Activated naive CD8-positive, alpha-beta T cell treated with anti-CD3 and anti-CD28 coated beads, Interleukin-2, amount 10 ng/mL, durations not matched to agents 7 days and 5 days (primary cell): ENCODE measurements at regions not wholly inside any gene's neighbourhood (a gene's known extent, or its start where the extent isn't known, plus 50 kb on each side); places are given as distances from the start of the nearest gene placed in this dataset.
"Not testable (repeated sequence)": the region's sequence is repeated elsewhere in the genome, so short reads cannot be mapped to it uniquely, and the experiment has no call there.

ENCODE experiments used
- ATAC-seq: fragments of 150-1000 bp; cut with Tn5 transposase; one replicate; pipeline ENCODE4 v1.10.0; 2021; ENCODE audit warnings: low read depth, moderate library complexity
- POLR2A ChIA-PET: fragments of 350-600 bp; sonication (Branson Sonifier 250); formaldehyde crosslinking; loops from one replicate; lab custom pipeline; 2021; ENCODE audit warnings: antibody characterized with exemption; lab: Charles Lee
- DNase-seq: peaks from one replicate; pipeline ENCODE4 v3.0.0; 2021
- H3K27ac Mint-ChIP-seq: one replicate; pipeline ENCODE4 v1.8.0; 2022; ENCODE audit warnings: mild to moderate bottlenecking, mixed read lengths
- H3K27me3 Mint-ChIP-seq: one replicate; pipeline ENCODE4 v1.8.0; 2022; ENCODE audit warnings: mild to moderate bottlenecking, moderate library complexity, mixed read lengths
- H3K36me3 Mint-ChIP-seq: one replicate; pipeline ENCODE4 v1.8.0; 2021; ENCODE audit warnings: mild to moderate bottlenecking, mixed read lengths
- H3K4me1 Mint-ChIP-seq: one replicate; pipeline ENCODE4 v1.8.0; 2021; ENCODE audit warnings: mixed read lengths
- H3K4me3 Mint-ChIP-seq: one replicate; pipeline ENCODE4 v1.8.0; 2022; ENCODE audit warnings: mild to moderate bottlenecking, moderate library complexity, mixed read lengths
- H3K9me3 Mint-ChIP-seq: one replicate; pipeline ENCODE4 v1.8.0; 2021; ENCODE audit warnings: mixed read lengths

DNA sequence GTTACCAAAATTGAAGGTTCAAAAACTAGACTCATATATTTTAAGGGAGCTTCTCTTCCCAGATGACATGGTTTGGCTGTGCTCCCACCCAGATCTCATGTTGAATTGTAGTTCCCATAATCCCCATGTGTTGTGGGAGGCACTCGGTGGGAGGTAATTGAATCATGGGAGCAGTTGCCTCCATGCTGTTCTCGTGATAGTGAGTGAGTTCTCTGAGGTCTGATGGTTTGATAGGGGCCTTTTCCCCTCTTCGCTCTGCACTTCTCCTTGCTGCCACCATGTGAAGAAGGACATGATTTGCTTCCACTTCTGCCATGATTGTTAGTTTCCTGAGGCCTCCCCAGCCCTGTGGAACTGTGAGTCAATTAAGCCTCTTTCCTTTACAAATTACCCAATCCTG, 140.1 kb downstream of the MAIP1 start:
- ATAC-seq (no peak), DNase-seq (no peak)
- no peaks in the 10 kb centered on the region for H3K9me3 Mint-ChIP-seq
- H3K36me3 Mint-ChIP-seq = no peaks in the 10 kb centered on the region
- H3K27ac Mint-ChIP-seq = no peak overlapping the region
- no peak overlapping the region for H3K4me3 Mint-ChIP-seq
- POLR2A ChIA-PET = no interaction called here
- H3K4me1 Mint-ChIP-seq = no peaks in the 10 kb centered on the region
- H3K27me3 Mint-ChIP-seq = peaks cover 16% of the 10 kb centered on the region

DNA sequence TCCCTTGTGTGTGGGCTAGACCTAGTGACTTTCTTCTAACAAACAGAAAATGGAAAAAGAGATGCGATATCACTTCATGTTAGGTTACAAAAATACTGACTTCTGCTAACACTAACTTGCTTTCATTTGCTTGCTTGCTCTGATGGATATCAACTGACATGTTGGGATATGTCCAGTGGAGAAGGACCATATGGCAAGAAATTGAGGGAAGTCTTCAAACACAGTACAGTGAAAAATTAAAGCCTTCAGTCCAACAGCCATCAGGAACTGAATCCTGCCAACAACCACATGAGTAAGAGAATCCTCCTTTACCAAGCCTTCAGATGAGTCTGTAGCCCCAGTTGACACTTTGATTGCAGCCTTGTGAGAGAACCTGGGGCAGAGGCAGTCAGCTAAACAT, 143.9 kb downstream of the MAIP1 start:
- Mint-ChIP-seq H3K27me3 (peaks cover 40% of the 10 kb centered on the region), H3K4me3 (no peak overlapping the region), H3K36me3 (no peaks in the 10 kb centered on the region), H3K27ac (no peak overlapping the region), H3K9me3 (no peaks in the 10 kb centered on the region), H3K4me1 (no peaks in the 10 kb centered on the region)
- POLR2A ChIA-PET = no interaction called here
- DNase-seq (no peak), ATAC-seq (no peak)

DNA sequence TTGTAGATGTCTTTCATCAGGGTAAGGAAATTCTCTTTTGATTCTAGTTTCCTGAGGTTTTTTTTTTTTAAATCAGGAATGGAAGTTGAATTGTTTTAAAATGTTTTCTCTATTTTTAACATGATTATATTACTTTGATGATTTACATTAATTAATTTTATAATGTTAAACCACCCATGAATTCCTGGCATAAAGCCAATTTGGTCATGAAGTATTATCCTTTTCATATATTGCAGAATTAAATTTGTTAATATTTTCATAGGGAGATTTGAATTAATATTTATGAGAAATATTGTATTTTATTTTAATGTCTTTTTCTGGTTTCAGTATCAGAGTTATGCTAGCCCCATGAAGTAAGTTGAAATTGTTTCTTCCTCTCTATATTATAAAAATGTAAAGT, 144.6 kb downstream of the MAIP1 start:
- no peaks in the 10 kb centered on the region for H3K9me3 Mint-ChIP-seq
- no peak overlapping the region for H3K4me3 Mint-ChIP-seq
- H3K27me3 Mint-ChIP-seq = peaks cover 40% of the 10 kb centered on the region
- no peak for DNase-seq
- H3K4me1 Mint-ChIP-seq = no peaks in the 10 kb centered on the region
- no peaks in the 10 kb centered on the region for H3K36me3 Mint-ChIP-seq
- H3K27ac Mint-ChIP-seq = no peak overlapping the region
- POLR2A ChIA-PET = no interaction called here
- no peak for ATAC-seq

DNA sequence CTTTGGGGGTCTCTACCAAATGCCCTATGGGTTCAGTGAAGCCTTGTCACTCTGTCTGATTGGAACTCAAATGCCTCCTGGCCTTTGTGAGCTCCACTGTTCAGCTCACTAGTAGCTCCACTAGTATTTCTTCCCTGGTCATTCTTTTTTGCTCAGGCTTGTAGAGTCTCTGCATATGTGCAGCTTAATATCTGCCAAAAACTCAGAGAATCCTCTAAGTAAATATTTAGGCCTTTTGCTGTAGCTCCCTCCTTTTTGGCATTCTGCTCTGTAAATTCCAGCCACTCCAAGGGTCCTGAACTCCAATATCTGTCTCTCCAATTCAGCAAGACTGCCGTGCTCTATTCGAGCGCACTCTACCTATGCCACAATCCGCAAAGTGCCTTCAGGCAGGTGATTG, 146.5 kb downstream of the MAIP1 start:
- Mint-ChIP-seq H3K4me1 (no peaks in the 10 kb centered on the region), H3K9me3 (no peaks in the 10 kb centered on the region), H3K27ac (no peak overlapping the region), H3K36me3 (no peaks in the 10 kb centered on the region), H3K4me3 (no peak overlapping the region), H3K27me3 (peaks cover 49% of the 10 kb centered on the region)
- POLR2A ChIA-PET = no interaction called here
- DNase-seq = no peak
- no peak for ATAC-seq

DNA sequence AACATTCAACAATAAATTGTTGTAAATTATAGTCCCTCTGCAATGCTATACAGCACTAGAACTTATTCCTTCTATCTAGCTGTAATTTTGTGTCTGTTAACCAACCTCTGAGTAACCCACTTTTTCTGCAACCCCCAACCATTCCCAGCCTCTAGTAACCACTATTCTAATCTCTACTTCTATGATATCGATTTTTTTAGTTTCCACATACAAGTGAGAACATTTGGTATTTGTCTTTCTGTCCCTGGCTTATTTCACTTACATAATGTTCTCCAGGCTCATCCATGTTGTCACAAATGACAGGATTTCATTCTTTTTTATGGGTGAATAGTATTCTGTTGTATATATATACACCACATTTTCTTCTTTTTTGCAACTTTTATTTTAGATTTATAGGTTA, 147.6 kb downstream of the MAIP1 start:
- no peaks in the 10 kb centered on the region for H3K9me3 Mint-ChIP-seq
- no peak overlapping the region for H3K4me3 Mint-ChIP-seq
- ATAC-seq = no peak
- H3K27me3 Mint-ChIP-seq = peaks cover 46% of the 10 kb centered on the region
- H3K36me3 Mint-ChIP-seq = no peaks in the 10 kb centered on the region
- no peaks in the 10 kb centered on the region for H3K4me1 Mint-ChIP-seq
- DNase-seq = no peak
- no peak overlapping the region for H3K27ac Mint-ChIP-seq
- POLR2A ChIA-PET = no interaction called here

DNA sequence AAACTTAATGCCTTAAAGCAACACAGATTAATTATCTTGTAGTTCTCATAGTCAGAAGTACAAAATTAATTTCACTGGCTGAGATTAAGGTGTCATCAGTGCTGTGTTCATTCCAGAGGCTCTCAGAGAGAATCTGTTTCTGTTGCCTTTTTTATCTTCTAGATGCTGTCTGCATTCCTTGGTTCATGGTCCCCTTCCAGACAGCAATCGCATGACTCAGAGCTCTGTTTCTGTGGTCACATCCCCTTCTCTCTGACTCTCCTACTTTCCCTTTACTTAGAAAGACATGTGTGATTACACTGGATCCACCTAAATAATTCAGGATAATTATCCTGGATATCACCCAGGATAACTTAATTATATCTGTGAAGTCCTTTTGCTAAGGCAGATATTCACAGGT, 148.6 kb downstream of the MAIP1 start:
- no peaks in the 10 kb centered on the region for H3K9me3 Mint-ChIP-seq

DNA sequence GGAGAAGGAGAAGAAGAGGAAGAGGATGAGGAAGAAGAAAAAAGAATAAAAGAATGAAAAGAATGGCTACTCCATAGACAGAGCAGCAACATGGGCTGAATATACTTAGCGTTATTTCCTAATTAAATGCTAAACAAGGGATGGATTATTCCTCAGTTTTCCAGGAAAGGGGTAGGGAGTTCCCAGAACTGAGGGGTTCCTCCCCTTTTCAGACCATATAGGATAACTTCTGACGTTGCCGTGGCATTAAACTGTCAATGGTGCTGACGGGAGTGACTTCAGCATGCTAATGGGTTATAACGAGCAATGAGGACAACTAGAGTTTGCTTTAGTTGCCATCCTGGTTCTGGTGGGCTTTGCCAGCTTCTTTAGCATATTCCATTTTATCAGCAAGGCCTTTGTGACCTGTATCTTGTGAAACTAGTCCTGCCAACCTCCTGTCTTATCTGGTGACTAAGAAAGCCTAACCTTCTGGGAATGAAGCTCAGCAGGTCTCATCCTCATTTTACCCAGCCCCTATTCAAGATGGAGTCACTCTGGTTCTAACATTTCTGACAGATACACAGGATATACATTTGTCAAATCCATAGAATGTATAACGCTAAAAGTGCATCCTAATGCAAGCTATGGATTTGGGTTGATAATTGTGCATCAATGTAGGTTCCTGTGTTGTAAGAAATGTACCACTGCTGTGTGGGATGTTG, 152.3 kb downstream of the MAIP1 start:
- ATAC-seq (no peak), DNase-seq (no peak)
- POLR2A ChIA-PET = no interaction called here
- Mint-ChIP-seq H3K4me1 (no peaks in the 10 kb centered on the region), H3K27ac (no peak overlapping the region), H3K9me3 (no peaks in the 10 kb centered on the region), H3K27me3 (peaks cover 38% of the 10 kb centered on the region), H3K4me3 (no peak overlapping the region), H3K36me3 (no peaks in the 10 kb centered on the region)

More for the DNA sequence above, 148.6 kb downstream of the MAIP1 start:
- Mint-ChIP-seq H3K36me3 (no peaks in the 10 kb centered on the region), H3K4me1 (no peaks in the 10 kb centered on the region), H3K27me3 (peaks cover 46% of the 10 kb centered on the region), H3K4me3 (no peak overlapping the region), H3K27ac (no peak overlapping the region)
- POLR2A ChIA-PET = no interaction called here
- ATAC-seq = no peak
- DNase-seq = no peak

DNA sequence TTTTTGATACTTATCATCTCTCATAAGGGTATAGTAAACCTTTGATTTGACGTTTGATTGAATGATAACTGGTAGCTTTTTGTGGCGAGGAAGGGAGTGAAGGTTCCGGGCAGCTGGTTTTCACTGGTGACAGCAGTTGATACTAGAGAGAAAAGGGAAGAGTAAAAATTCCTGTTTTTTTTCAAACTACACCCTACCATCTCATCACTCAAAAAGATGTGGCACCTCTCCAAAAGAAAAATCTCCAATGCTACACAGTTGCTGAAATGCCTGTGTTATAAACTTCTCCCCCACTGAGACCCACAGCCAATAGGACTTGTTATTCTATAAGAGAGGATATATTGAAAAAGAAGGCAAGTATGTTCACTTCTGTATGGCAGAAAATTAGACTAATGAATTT, 154.0 kb downstream of the MAIP1 start:
- POLR2A ChIA-PET = no interaction called here
- DNase-seq (no peak), ATAC-seq (no peak)
- H3K27me3 Mint-ChIP-seq = peaks cover 26% of the 10 kb centered on the region
- no peaks in the 10 kb centered on the region for H3K9me3 Mint-ChIP-seq
- no peaks in the 10 kb centered on the region for H3K4me1 Mint-ChIP-seq
- H3K4me3 Mint-ChIP-seq = no peak overlapping the region
- H3K27ac Mint-ChIP-seq = no peak overlapping the region
- H3K36me3 Mint-ChIP-seq = no peaks in the 10 kb centered on the region

DNA sequence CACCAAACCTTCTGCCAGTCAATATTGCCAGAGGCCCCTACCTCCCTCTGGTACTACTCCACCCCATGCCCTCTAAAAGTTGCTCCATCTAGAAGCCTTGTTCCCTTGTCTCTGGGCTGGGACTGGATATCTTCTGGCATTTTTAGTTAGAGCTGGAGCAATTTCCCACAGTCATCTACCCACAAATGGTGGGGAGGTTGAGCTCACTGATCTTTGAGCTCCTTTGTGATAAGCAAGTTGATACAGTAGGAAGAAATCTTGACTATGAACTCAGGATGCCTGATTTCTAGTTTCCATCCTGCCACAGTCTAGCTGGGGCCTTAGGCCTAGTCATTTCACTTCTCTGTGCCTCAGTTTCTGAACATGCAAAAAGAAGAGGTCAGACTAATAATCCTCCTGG, 155.0 kb downstream of the MAIP1 start:
- Mint-ChIP-seq H3K27me3 (peaks cover 26% of the 10 kb centered on the region), H3K36me3 (no peaks in the 10 kb centered on the region), H3K9me3 (no peaks in the 10 kb centered on the region), H3K27ac (no peak overlapping the region), H3K4me1 (no peaks in the 10 kb centered on the region), H3K4me3 (no peak overlapping the region)
- POLR2A ChIA-PET = no interaction called here
- no peak for ATAC-seq
- DNase-seq = no peak

DNA sequence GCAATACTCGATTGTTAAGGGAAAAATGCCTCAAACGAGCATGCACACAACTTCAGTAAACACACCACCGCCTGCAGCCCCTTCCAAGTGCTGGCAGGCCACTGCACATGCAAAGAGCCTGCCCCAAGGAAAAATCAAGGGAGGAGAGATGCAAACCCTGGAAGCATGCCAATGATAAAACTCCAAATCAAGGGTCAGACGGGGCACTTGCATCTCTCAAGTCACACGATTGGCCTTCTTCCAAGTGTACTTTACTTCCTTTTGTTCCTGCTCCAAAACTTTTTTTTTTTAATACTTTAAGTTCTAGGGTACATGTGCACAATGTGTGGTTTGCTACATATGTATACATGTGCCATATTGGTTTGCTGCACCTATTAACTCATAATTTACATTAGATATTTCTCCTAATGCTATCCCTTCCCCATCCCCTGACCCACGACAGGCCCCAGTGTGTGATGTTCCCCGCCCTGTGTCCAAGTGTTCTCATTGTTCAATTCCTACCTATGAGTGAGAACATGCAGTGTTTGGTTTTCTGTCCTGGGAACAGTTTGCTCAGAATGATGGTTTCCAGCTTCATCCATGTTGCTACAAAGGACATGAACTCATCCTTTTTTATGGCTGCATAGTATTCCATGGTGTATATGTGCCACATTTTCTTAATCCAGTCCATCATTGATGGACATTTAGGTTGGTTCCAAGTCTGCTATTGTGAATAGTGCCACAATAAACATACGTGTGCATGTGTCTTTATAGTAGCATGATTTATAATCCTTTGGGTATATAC, 157.8 kb downstream of the MAIP1 start:
- H3K9me3 Mint-ChIP-seq, H3K4me1 Mint-ChIP-seq, ATAC-seq, H3K27ac Mint-ChIP-seq, H3K4me3 Mint-ChIP-seq, POLR2A ChIA-PET, H3K36me3 Mint-ChIP-seq, DNase-seq: not testable (repeated sequence)
- H3K27me3 Mint-ChIP-seq = peaks cover 11% of the 10 kb centered on the region

DNA sequence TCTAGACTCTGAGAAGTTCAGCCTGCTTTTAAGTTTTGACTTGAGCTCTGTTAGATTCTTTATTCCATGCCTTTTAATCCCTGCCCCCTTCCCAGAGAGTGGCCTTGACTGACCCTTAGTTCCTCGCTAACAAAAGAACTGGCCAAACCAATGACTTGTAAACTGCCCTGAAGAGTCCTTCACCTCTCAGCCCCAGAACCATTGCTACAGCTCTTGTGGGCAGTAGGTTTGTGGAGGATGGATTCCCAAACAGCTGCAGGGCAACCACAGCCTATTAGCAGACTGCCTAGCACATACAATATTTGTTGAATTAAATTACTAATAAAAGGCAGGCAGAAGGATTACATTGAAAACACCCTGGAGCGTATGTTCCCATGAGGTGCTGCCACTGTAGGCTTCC, 163.9 kb downstream of the MAIP1 start:
- no peak overlapping the region for H3K4me3 Mint-ChIP-seq
- no peak overlapping the region for H3K27ac Mint-ChIP-seq
- ATAC-seq = no peak
- peaks cover 13% of the 10 kb centered on the region for H3K27me3 Mint-ChIP-seq
- H3K9me3 Mint-ChIP-seq = no peaks in the 10 kb centered on the region
- no peaks in the 10 kb centered on the region for H3K36me3 Mint-ChIP-seq
- no peak for DNase-seq
- no peaks in the 10 kb centered on the region for H3K4me1 Mint-ChIP-seq
- POLR2A ChIA-PET = no interaction called here

DNA sequence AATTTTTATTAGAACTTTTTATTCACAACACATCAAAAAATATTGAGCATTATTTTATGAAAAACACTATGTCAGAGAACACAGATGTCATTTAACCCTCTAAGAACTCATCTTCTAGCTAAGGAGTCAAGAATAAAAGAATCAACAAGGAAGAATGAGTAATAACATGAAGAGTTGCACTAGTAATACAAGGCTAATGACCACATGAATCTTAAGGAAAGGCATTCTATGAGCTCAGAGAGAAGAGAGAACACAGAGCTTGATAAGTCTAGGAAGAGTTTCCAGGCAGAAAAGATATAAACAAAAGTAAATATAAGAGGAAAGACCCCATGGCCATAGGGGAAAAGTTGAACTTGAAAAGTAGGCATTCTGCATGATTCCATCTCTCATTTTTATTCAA, 166.5 kb downstream of the MAIP1 start:
- no peak for ATAC-seq
- H3K4me1 Mint-ChIP-seq = no peaks in the 10 kb centered on the region
- no peak overlapping the region for H3K4me3 Mint-ChIP-seq
- H3K9me3 Mint-ChIP-seq = no peaks in the 10 kb centered on the region
- POLR2A ChIA-PET = no interaction called here
- H3K27ac Mint-ChIP-seq = no peak overlapping the region
- peaks cover 12% of the 10 kb centered on the region for H3K27me3 Mint-ChIP-seq
- DNase-seq = no peak
- no peaks in the 10 kb centered on the region for H3K36me3 Mint-ChIP-seq

DNA sequence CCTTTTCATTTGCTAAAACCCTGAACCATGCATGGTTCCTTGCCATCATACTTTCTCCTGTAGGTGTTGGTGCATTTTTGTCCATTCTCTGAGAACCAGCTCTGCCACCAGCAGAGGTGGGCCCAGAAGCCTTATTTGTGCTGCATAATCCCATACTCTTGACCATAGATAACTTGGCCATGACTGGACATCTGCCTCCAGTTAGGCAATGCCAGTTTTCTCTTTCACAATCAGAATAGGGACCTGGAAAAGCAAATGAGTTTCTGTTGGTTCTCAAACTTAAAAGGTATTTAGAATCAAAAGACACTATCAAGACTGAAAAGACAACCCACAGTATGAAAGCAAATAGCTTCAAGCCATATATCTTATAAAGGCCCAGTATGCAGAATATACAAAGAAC, 167.3 kb downstream of the MAIP1 start:
- Mint-ChIP-seq H3K27me3 (peaks cover 16% of the 10 kb centered on the region), H3K27ac (no peak overlapping the region), H3K4me3 (no peak overlapping the region), H3K9me3 (no peaks in the 10 kb centered on the region), H3K4me1 (no peaks in the 10 kb centered on the region), H3K36me3 (no peaks in the 10 kb centered on the region)
- no peak for DNase-seq
- POLR2A ChIA-PET = interaction anchor here (0.6 kb wide), 1 partner anchor 243 kb away, joined by 4 read pairs; no protein-coding TSS in a partner anchor
- ATAC-seq = no peak

DNA sequence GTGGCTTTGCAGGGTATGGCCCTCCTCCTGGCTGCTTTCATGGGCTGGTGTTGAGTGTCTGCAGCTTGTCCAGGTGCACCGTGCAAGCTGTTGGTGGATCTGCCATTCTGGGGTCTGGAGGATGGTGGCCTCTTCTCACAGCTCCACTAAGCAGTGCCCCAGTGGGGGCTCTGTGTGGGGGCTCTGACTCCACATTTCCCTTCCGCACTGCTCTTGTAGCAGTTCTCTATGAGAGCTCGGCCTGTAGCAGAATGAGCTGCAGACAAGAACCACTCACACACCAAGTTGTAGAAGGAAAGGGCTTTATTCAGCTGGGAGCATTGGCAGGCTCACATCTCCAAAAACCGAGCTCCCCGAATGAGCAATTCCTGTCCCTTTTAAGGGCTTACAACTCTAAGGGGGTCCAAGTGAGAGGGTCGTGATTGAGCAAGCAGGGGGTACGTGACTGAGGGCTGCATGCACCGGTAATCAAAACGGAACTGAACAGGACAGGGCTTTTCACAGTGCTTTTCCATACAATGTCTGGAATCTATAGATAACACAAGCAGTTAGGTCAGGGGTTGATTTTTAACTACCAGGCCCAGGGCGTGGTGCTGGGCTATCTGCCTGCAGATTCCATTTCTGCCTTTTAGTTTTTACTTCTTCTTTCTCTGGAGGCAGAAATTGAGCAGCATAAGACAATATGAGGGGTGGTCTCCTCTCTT, 169.4 kb downstream of the MAIP1 start:
- DNase-seq, H3K27ac Mint-ChIP-seq, ATAC-seq, H3K4me3 Mint-ChIP-seq, H3K36me3 Mint-ChIP-seq, H3K4me1 Mint-ChIP-seq, H3K9me3 Mint-ChIP-seq, POLR2A ChIA-PET: not testable (repeated sequence)
- H3K27me3 Mint-ChIP-seq = peaks cover 11% of the 10 kb centered on the region
